Astrocyte (in vitro differentiated cells and primary cell): ENCODE measurements at regions not wholly inside any gene's neighbourhood (a gene's known extent, or its start where the extent isn't known, plus 50 kb on each side); places are given as distances from the start of the nearest gene placed in this dataset.

Experiments
- DNase-seq: peaks from one replicate; pipeline ENCODE4 v3.0.0-alpha.2; 2010; ENCODE audit warnings: low read depth
- FAIRE-seq: peaks from 2 replicates; lab custom pipeline; 2011; peaks lifted over from hg19 to GRCh38; lab: Jason Lieb, UNC
- H2AFZ ChIP-seq: 2 replicates; pipeline ENCODE4 v1.6.0; 2012; ENCODE audit warnings: low read depth, low read length, inconsistent platforms
- H3K27ac ChIP-seq: 2 replicates; pipeline ENCODE4 v1.5.1; 2011; ENCODE audit warnings: low read depth, low read length, inconsistent platforms
- H3K27me3 ChIP-seq: 2 replicates; pipeline ENCODE4 v1.6.0; 2011; ENCODE audit warnings: low read length, inconsistent platforms; ENCODE audit not compliant: insufficient read depth
- H3K36me3 ChIP-seq: 2 replicates; pipeline ENCODE4 v1.5.1; 2011; ENCODE audit warnings: low read length, inconsistent platforms; ENCODE audit not compliant: insufficient read depth
- H3K4me1 ChIP-seq: 2 replicates; pipeline ENCODE4 v1.5.1; 2011; ENCODE audit warnings: low read length, inconsistent platforms; ENCODE audit not compliant: insufficient read depth
- H3K4me2 ChIP-seq: 2 replicates; pipeline ENCODE4 v1.6.0; 2012; ENCODE audit warnings: low read length, inconsistent platforms
- H3K4me3 ChIP-seq: 2 replicates; pipeline ENCODE4 v1.5.1; 2011; ENCODE audit warnings: low read depth, mild to moderate bottlenecking, low read length, inconsistent platforms; ENCODE audit not compliant: insufficient read depth
- H3K79me2 ChIP-seq: 2 replicates; pipeline ENCODE4 v1.6.0; 2012; ENCODE audit warnings: mild to moderate bottlenecking, low read length, inconsistent platforms; ENCODE audit not compliant: insufficient read depth
- H3K9ac ChIP-seq: 2 replicates; pipeline ENCODE4 v1.6.0; 2012; ENCODE audit warnings: mild to moderate bottlenecking, low read length, inconsistent platforms
- H3K9me3 ChIP-seq: 2 replicates; pipeline ENCODE4 v1.5.1; 2012; ENCODE audit warnings: low read depth, mild to moderate bottlenecking, low read length, inconsistent platforms; ENCODE audit not compliant: insufficient read depth
- H4K20me1 ChIP-seq: 2 replicates; pipeline ENCODE4 v1.6.0; 2012; ENCODE audit warnings: low read length, inconsistent platforms; ENCODE audit not compliant: insufficient read depth
- H3K27ac Mint-ChIP-seq: one replicate; pipeline ENCODE4 v1.8.0; 2021; ENCODE audit warnings: mild to moderate bottlenecking, mixed read lengths; ENCODE audit not compliant: unreplicated experiment
- H3K27me3 Mint-ChIP-seq: one replicate; pipeline ENCODE4 v1.8.0; 2021; ENCODE audit warnings: low read depth, mixed read lengths; ENCODE audit not compliant: unreplicated experiment
- H3K36me3 Mint-ChIP-seq: one replicate; pipeline ENCODE4 v1.8.0; 2021; ENCODE audit warnings: low read depth, mixed read lengths; ENCODE audit not compliant: unreplicated experiment
- H3K4me1 Mint-ChIP-seq: one replicate; pipeline ENCODE4 v1.8.0; 2021; ENCODE audit warnings: low read depth, mixed read lengths; ENCODE audit not compliant: unreplicated experiment
- H3K4me3 Mint-ChIP-seq: one replicate; pipeline ENCODE4 v1.8.0; 2021; ENCODE audit warnings: mild to moderate bottlenecking, moderate library complexity, mixed read lengths; ENCODE audit not compliant: unreplicated experiment
- H3K9me3 Mint-ChIP-seq: one replicate; pipeline ENCODE4 v1.8.0; 2021; ENCODE audit warnings: mild to moderate bottlenecking, mixed read lengths; ENCODE audit not compliant: unreplicated experiment
- CTCF ChIP-seq: IDR thresholded peaks from 2 replicates; pipeline ENCODE4 v1.5.1; 2011; ENCODE audit warnings: low read depth, mild to moderate bottlenecking, inconsistent platforms, low read length, moderate library complexity; ENCODE audit not compliant: insufficient read depth
- EZH2 ChIP-seq: IDR thresholded peaks from 2 replicates; pipeline ENCODE4 v1.6.1; 2012; ENCODE audit warnings: mild to moderate bottlenecking, low read length, inconsistent platforms; ENCODE audit not compliant: insufficient read depth

- H3K27ac ChIP-seq: no peak overlapping the region
- FAIRE-seq (no peak), DNase-seq (no peak)
- H3K4me3 Mint-ChIP-seq: no peak overlapping the region
- no peak overlapping the region for H3K9ac ChIP-seq
- H3K9me3 ChIP-seq: no peaks in the 10 kb centered on the region
- H2AFZ ChIP-seq: no peak overlapping the region
- no peak overlapping the region for H3K27ac Mint-ChIP-seq
- H3K4me3 ChIP-seq: no peak overlapping the region
- H3K4me1 Mint-ChIP-seq: no peaks in the 10 kb centered on the region
- TF ChIP-seq CTCF (no peak), EZH2 (no peak)
- no peaks in the 10 kb centered on the region for H3K79me2 ChIP-seq
- no peaks in the 10 kb centered on the region for H3K27me3 ChIP-seq
- H3K4me2 ChIP-seq: no peak overlapping the region
- no peaks in the 10 kb centered on the region for H3K36me3 Mint-ChIP-seq
- no peaks in the 10 kb centered on the region for H3K4me1 ChIP-seq
- no peaks in the 10 kb centered on the region for H3K36me3 ChIP-seq
- H3K27me3 Mint-ChIP-seq: no peaks in the 10 kb centered on the region
- H4K20me1 ChIP-seq: no peaks in the 10 kb centered on the region
- H3K9me3 Mint-ChIP-seq: peaks cover 7% of the 10 kb centered on the region
Measured at GRCh38 chr14:82447586-82447985, 913.9 kb upstream of the SEL1L start.

- no peaks in the 10 kb centered on the region for H3K9me3 ChIP-seq
- Mint-ChIP-seq H3K27ac (no peak overlapping the region), H3K4me3 (no peak overlapping the region), H3K9me3 (peaks cover 7% of the 10 kb centered on the region), H3K36me3 (no peaks in the 10 kb centered on the region), H3K4me1 (no peaks in the 10 kb centered on the region), H3K27me3 (no peaks in the 10 kb centered on the region)
- H3K27me3 ChIP-seq: no peaks in the 10 kb centered on the region
- H3K4me3 ChIP-seq: no peak overlapping the region
- TF ChIP-seq CTCF (no peak), EZH2 (no peak)
- H3K4me2 ChIP-seq: no peak overlapping the region
- DNase-seq: no peak
- H3K27ac ChIP-seq: no peak overlapping the region
- FAIRE-seq: no peak
- H4K20me1 ChIP-seq: no peaks in the 10 kb centered on the region
- no peak overlapping the region for H3K9ac ChIP-seq
- no peaks in the 10 kb centered on the region for H3K36me3 ChIP-seq
- H2AFZ ChIP-seq: no peak overlapping the region
- no peaks in the 10 kb centered on the region for H3K79me2 ChIP-seq
- no peaks in the 10 kb centered on the region for H3K4me1 ChIP-seq
Measured at GRCh38 chr14:82449926-82450468, 916.3 kb upstream of the SEL1L start.

- no peak for DNase-seq
- no peaks in the 10 kb centered on the region for H3K36me3 ChIP-seq
- Mint-ChIP-seq H3K27me3 (no peaks in the 10 kb centered on the region), H3K4me1 (no peaks in the 10 kb centered on the region), H3K4me3 (no peak overlapping the region), H3K27ac (no peak overlapping the region), H3K9me3 (peaks cover 7% of the 10 kb centered on the region), H3K36me3 (no peaks in the 10 kb centered on the region)
- no peak overlapping the region for H2AFZ ChIP-seq
- no peaks in the 10 kb centered on the region for H3K79me2 ChIP-seq
- no peak overlapping the region for H3K9ac ChIP-seq
- FAIRE-seq: no peak
- TF ChIP-seq EZH2 (no peak), CTCF (no peak)
- no peaks in the 10 kb centered on the region for H4K20me1 ChIP-seq
- H3K9me3 ChIP-seq: no peaks in the 10 kb centered on the region
- no peak overlapping the region for H3K27ac ChIP-seq
- no peak overlapping the region for H3K4me2 ChIP-seq
- H3K27me3 ChIP-seq: no peaks in the 10 kb centered on the region
- no peak overlapping the region for H3K4me3 ChIP-seq
- no peaks in the 10 kb centered on the region for H3K4me1 ChIP-seq
Measured at GRCh38 chr14:82451675-82452074, 918.0 kb upstream of the SEL1L start.
